Stomach (tissue), 8 donors: ENCODE measurements at regions not wholly inside any gene's neighbourhood (a gene's known extent, or its start where the extent isn't known, plus 50 kb on each side); places are given as distances from the start of the nearest gene placed in this dataset.

ENCODE experiments used
- DNase-seq, 2 donors: peaks; one replicate each; pipeline versions ENCODE4 v3.0.0 to v3.0.0-alpha.2; 2013 to 2019
- H3K27ac ChIP-seq, 5 donors: fragments of 200-600 bp in 4 of 5; sonication (generic) in 4 of 5; one replicate each; pipeline ENCODE4 v1.5.1; 2013 to 2019; ENCODE audit warnings: mild to moderate bottlenecking in 1 of 5, moderate library complexity in 1 of 5
- H3K27me3 ChIP-seq, 3 donors: fragments of 200-600 bp; sonication (generic); one replicate each; pipeline ENCODE4 v1.5.1; 2017 to 2019; ENCODE audit warnings: mixed run types in 1 of 3
- H3K36me3 ChIP-seq, 4 donors: fragments of 200-600 bp; sonication (generic); 1 replicate in 3 of 4; 2 replicates in 1 of 4; pipeline ENCODE4 v1.5.1; 2016 to 2019
- H3K4me1 ChIP-seq, 4 donors: fragments of 200-600 bp; sonication (generic); one replicate each; pipeline ENCODE4 v1.5.1; 2016 to 2019
- H3K4me3 ChIP-seq, 4 donors: fragments of 200-600 bp; sonication (generic) in 3 of 4; one replicate each; pipeline ENCODE4 v1.5.1; 2016 to 2019; ENCODE audit warnings: mild to moderate bottlenecking in 1 of 4
- H3K9me3 ChIP-seq, 4 donors: fragments of 200-600 bp; sonication (generic); one replicate each; pipeline ENCODE4 v1.5.1; 2016 to 2019
- EP300 ChIP-seq: sonication (generic); formaldehyde crosslinking; IDR thresholded peaks from one replicate; pipeline ENCODE4 v1.6.1; 2017; ENCODE audit warnings: antibody characterized with exemption
- POLR2A ChIP-seq, 4 donors: fragments of 450-650 bp; IDR thresholded peaks; one replicate each; pipeline ENCODE4 v1.6.1; 2016; ENCODE audit warnings: antibody characterized with exemption in 4 of 4, control low read depth in 2 of 4, mild to moderate bottlenecking in 1 of 4, moderate library complexity in 1 of 4
- POLR2AphosphoS5 ChIP-seq, 3 donors: sonication (generic); formaldehyde crosslinking; IDR thresholded peaks; one replicate each; pipeline ENCODE4 v1.6.1; 2016; ENCODE audit warnings: antibody characterized with exemption in 3 of 3
- WGBS, 5 donors: extraction: QIAGEN DNeasy Blood & Tissue Kit in 3 of 5; methylation state at CpG; one replicate each; pipeline versions ENCODE4 v1.1.5 to v1.1.7; 2013 to 2018; 5-methylcytosine and 5-hydroxymethylcytosine counted together
- intact Hi-C: fragments of 100-400 bp; cut with DNase I; formaldehyde crosslinking; loops from one replicate; pipeline ENCODE4 v1.15.1; 2023; ENCODE audit warnings: low total_unique reads
- TF ChIP-seq, protein P1 (sequence below), 7 experiments: fragments of 450-650 bp in 4 of 7; fragments of 200-600 bp in 3 of 7; sonication (generic) in 3 of 7; IDR thresholded peaks; one replicate each; pipeline ENCODE4 v1.5.1; 2016 to 2019; ENCODE audit warnings: antibody characterized with exemption in 7 of 7, control low read depth in 2 of 7, mild to moderate bottlenecking in 1 of 7
- donor health status: healthy with polysubstance abuse.
- donor health status: Bipolar disorder and iron deficiency.
- donor health status: healthy.

DNA sequence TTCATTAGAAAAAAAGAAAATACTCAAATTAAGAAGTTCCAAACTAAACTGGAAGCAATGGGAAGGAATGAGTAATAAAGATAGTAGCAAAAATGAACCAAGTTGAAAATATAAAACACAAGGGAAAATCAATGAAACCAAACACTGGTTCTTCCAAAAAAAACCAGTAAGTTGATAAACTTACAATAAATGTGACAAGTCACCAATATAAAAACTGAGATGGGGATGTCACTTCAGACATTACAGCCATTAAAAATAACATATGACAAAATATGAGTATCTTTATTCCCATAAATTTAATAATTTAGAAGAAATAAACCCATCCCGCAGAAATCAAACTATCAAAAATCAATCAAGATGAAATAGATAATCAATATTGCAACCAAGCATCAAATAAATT, 633.9 kb upstream of the RAB6C start:
- Histone ChIP-seq H3K4me1 (no peaks in the 10 kb centered on the region), H3K9me3 (peaks cover 0 to 4% (median 0%) of the 10 kb centered on the region in 4 donors), H3K27ac (no peak overlapping the region), H3K4me3 (no peak overlapping the region), H3K27me3 (no peaks in the 10 kb centered on the region), H3K36me3 (no peaks in the 10 kb centered on the region)
- intact Hi-C loops, result no loop called here
- no peak for DNase-seq
- TF ChIP-seq, protein P1, sequence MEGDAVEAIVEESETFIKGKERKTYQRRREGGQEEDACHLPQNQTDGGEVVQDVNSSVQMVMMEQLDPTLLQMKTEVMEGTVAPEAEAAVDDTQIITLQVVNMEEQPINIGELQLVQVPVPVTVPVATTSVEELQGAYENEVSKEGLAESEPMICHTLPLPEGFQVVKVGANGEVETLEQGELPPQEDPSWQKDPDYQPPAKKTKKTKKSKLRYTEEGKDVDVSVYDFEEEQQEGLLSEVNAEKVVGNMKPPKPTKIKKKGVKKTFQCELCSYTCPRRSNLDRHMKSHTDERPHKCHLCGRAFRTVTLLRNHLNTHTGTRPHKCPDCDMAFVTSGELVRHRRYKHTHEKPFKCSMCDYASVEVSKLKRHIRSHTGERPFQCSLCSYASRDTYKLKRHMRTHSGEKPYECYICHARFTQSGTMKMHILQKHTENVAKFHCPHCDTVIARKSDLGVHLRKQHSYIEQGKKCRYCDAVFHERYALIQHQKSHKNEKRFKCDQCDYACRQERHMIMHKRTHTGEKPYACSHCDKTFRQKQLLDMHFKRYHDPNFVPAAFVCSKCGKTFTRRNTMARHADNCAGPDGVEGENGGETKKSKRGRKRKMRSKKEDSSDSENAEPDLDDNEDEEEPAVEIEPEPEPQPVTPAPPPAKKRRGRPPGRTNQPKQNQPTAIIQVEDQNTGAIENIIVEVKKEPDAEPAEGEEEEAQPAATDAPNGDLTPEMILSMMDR (IDR thresholded peaks at IDR 0.05), result no peak
- no peak for TF ChIP-seq POLR2AphosphoS5 (IDR thresholded peaks at IDR 0.05)
- no peak for TF ChIP-seq POLR2A (IDR thresholded peaks at IDR 0.05)
- no peak for TF ChIP-seq EP300
- 91 to 100% (median 95%) methylated on average over 1 of the region's 1 CpG for WGBS, 5 donors

DNA sequence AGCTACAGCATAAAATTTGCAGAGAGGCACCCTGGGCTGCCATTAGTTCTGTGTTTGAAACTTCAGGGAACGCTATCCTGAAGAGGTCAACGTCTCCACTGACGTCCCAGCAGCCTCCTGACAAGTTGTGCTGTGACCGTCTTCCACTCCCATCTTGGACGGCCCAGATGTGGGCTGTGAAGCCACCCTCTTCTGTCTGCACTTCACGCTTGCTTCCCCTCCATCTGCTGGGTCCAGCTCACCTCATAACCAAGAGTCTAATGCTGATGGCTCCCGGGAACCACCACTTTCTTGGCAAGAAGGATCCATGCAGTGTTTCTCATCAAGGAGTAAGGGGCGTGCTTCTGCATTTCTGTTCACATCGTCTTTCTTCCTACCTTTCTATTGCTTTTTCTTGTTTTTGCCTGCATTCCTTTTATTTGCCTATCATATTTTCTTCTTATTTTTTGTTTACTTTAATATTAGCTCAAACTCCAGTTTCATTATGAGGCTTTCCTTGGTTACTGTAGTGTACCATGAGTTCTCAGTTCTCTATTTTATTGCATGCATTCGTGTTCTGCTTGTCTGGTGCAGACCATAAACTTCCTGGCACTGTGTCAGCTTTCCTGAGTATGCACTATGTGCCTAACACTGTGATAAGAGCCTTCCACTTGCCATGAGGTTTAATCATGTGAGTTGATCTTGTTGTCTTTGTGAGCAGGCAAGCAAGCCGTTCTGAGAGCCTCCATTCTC, 631.8 kb upstream of the RAB6C start:
- Histone ChIP-seq H3K4me3 (no peak overlapping the region), H3K9me3 (no peaks in the 10 kb centered on the region), H3K36me3 (no peaks in the 10 kb centered on the region), H3K4me1 (no peaks in the 10 kb centered on the region), H3K27ac (no peak overlapping the region), H3K27me3 (no peaks in the 10 kb centered on the region)
- peak in 1 of 2 donors; percentile 17 for DNase-seq
- TF ChIP-seq EP300 (no peak), POLR2AphosphoS5 (IDR thresholded peaks at IDR 0.05) (no peak), POLR2A (IDR thresholded peaks at IDR 0.05) (no peak)
- TF ChIP-seq, protein P1 (IDR thresholded peaks at IDR 0.05), result no peak
- 68 to 80% (median 74%) methylated on average over 11 of the region's 11 CpGs for WGBS, 5 donors
- intact Hi-C loops, result no loop called here

DNA sequence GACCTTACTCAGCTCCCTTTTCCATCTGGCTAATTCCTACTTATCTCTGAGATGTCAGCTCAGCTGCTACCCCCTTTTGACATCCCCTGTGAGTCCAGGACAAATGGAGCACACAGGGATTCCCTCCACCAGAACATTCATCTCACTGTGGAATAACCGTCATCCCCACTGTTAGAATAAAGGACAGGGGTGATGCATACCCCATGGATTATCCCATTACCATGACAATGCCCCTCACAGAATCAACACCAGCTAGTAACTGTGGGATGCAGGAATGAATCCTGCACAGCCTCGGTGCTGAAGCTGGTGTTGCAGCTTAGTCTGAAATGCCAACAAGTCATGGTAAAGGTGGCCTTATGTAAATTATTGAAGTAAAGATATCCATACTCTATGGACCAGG, 624.8 kb upstream of the RAB6C start:
- no peak overlapping the region for H3K27ac ChIP-seq
- H3K9me3 ChIP-seq, result no peaks in the 10 kb centered on the region
- H3K36me3 ChIP-seq, result no peaks in the 10 kb centered on the region
- no peak overlapping the region for H3K4me3 ChIP-seq
- TF ChIP-seq POLR2AphosphoS5 (IDR thresholded peaks at IDR 0.05), result no peak
- no peaks in the 10 kb centered on the region for H3K27me3 ChIP-seq
- H3K4me1 ChIP-seq, result no peaks in the 10 kb centered on the region
- DNase-seq, result no peak
- intact Hi-C loops, result no loop called here
- 48 to 81% (median 73%) methylated on average over 2 of the region's 2 CpGs for WGBS, 5 donors

DNA sequence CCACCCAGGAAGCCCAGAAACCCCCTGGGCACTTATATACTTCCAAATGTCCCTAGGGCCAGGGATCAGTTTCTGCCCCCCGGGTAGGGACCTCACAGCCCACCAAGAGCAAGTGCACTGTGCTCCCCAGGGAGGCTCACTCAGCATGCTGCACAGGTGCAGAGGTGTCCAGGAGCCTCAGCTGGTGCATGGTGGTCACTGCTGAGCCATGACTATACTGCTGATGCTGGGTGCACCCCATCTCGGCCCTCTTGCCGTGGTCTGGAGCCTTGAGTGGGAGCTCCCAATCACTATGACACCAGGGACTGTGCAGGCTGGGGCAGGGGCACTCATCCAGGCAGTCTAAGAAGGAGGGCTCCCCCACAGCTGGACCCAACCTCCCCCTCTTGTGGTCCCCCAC, 617.8 kb upstream of the RAB6C start:
- TF ChIP-seq EP300 (no peak), POLR2A (IDR thresholded peaks at IDR 0.05) (no peak), POLR2AphosphoS5 (IDR thresholded peaks at IDR 0.05) (no peak)
- TF ChIP-seq, protein P1 (IDR thresholded peaks at IDR 0.05), result no peak
- H3K4me3 ChIP-seq, result no peak overlapping the region
- H3K9me3 ChIP-seq, result no peaks in the 10 kb centered on the region
- WGBS, 5 donors, result 86 to 92% (median 87%) methylated on average over 3 of the region's 3 CpGs
- H3K36me3 ChIP-seq, result no peaks in the 10 kb centered on the region
- H3K27ac ChIP-seq, result no peak overlapping the region
- H3K4me1 ChIP-seq, result no peaks in the 10 kb centered on the region
- H3K27me3 ChIP-seq, result no peaks in the 10 kb centered on the region
- intact Hi-C loops, result no loop called here
- DNase-seq, result no peak

DNA sequence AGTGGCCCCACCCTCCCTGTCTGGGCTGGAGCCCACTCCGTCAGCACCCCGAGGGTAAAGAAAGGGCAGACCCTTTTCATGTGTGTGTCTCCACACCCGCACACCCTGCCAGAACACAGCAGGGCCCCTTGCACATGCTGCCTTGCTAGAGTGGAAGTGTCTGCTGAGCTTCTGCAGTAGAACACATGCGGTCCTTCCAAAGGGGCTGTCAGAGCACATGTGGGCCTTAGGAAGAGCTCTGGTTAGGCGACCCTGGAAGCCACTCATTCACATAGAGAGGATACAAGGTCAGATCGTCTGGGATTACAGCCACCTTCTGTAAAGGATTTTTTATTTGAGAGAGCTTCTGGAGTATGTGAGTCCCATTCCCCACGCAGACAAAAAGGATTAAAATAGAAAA, 613.2 kb upstream of the RAB6C start:
- no peak overlapping the region for H3K4me3 ChIP-seq
- TF ChIP-seq POLR2AphosphoS5 (IDR thresholded peaks at IDR 0.05) (no peak), EP300 (no peak), POLR2A (IDR thresholded peaks at IDR 0.05) (no peak)
- TF ChIP-seq, protein P1 (IDR thresholded peaks at IDR 0.05), result no peak
- H3K36me3 ChIP-seq, result no peaks in the 10 kb centered on the region
- WGBS, 5 donors, result 68 to 81% (median 74%) methylated on average over 7 of the region's 7 CpGs
- no peak overlapping the region for H3K27ac ChIP-seq
- DNase-seq, result no peak
- intact Hi-C loops, result no loop called here
- no peaks in the 10 kb centered on the region for H3K4me1 ChIP-seq
- no peaks in the 10 kb centered on the region for H3K9me3 ChIP-seq
- no peaks in the 10 kb centered on the region for H3K27me3 ChIP-seq
